Ramos (cell line): ENCODE measurements at regions not wholly inside any gene's neighbourhood (a gene's known extent, or its start where the extent isn't known, plus 50 kb on each side); places are given as distances from the start of the nearest gene placed in this dataset.

Experiments used
- in situ Hi-C: fragments of 300-500 bp; cut with MboI; formaldehyde crosslinking; loops from one replicate; pipeline ENCODE4 v1.14.3; 2022; ENCODE audit warnings: low sequenced_read_pairs; ENCODE audit not compliant: unreplicated experiment

- in situ Hi-C loops = no loop called here
Observed at GRCh38 chr4:14072506-14072905, 445.0 kb upstream of the BOD1L1 start.

DNA sequence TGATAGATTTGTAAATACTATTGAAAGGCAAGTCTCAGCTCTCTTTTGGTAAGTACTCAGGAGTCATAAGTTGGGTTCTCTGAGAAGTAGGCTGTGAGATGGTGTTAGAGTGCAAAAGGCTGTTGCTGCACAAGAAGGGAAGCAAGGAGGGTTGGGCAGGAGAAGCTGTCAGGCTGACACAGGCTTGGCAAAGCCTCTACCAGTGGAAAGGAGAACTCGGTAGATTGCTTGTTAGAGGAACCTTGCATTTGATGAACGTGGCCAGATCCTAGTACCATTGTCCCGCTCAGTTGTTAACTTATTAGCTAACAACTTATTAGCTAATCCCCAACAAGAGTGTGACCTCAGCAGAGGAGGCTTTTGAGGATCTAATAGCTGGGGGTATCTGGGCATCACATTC, 449.3 kb upstream of the BOD1L1 start:
- in situ Hi-C loops = no loop called here

- in situ Hi-C loops = no loop called here
Observed at GRCh38 chr4:14078326-14078725, 450.8 kb upstream of the BOD1L1 start.

DNA sequence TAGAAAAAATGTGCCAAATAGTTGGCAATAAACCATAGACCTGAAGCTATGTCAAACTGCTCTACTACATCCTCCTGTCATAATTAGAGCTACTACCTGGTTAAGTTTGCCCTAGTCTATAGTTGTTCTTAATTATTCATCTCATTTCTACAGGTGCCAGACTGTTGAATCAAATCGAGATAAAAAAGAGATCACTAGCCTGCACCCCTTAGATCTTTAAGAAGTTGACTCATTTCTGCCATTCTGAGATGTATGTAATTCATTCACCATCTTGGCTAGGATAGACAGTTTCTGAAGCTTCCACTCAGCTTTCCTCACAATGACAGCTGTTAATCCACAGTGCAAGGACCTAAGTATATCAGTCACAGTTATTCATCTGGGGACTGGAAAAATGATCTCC, 452.1 kb upstream of the BOD1L1 start:
- in situ Hi-C loops = no loop called here

- in situ Hi-C loops = no loop called here
Observed at GRCh38 chr4:14083150-14083549, 455.6 kb upstream of the BOD1L1 start.

- in situ Hi-C loops = no loop called here
Observed at GRCh38 chr4:14084598-14084997, 457.1 kb upstream of the BOD1L1 start.

- in situ Hi-C loops = no loop called here
Observed at GRCh38 chr4:14087459-14087858, 459.9 kb upstream of the BOD1L1 start.

DNA sequence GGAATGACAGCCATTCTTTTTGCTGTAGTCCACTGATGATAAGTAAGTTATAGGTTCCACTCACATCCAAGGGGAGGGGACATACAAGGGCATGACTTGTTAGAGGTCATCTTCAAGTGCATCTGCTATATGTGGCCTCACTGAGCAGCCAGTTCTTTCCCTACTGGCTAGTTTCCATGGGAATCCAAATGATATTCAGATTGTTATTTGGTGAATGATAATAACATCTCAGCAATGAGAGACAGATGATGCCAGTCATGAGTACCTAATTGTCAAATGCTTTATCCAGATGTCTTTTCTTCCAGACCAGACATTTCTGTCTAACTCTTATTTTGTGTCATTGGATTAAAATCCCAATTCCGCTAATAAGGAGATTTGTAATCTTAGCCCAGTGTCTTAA, 460.4 kb upstream of the BOD1L1 start:
- in situ Hi-C loops = no loop called here

DNA sequence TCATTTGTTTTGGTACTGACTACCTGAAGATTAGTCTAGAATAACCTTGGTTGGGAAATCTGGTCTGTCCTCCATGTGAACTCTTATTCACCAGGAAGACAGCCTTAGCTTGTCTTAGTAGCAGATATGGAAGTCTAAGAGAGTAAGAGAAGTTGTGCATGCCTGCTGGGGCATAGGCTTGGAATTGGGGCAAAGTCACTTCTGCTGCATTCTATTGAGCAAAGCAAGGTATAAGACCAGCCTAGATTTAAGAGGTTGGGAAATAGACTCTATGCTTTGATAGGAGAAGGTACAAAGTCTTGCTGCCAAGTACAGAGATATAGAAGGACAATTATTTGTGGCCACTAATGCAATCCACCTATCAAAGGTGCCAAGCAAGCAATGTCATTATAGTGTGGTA, 464.0 kb upstream of the BOD1L1 start:
- in situ Hi-C loops = no loop called here

DNA sequence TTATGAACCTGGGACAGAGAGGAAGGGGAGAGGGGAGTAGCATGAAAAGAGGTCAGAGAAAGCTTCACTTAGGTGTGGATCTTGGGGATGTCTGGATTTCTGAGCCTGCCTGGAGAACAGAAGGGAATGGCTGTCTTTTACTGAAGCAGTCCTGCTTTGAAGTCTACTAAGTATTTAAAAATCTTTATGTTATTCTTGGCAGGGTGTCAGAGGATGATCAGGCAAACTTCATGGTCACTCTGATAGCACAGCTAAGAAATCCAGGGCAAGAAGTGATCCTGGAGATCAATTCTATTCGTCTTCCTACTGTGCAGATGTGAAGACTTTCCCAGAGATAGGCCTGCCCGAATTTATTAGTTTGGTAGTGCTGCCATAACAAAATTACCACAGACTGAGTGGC, 464.4 kb upstream of the BOD1L1 start:
- in situ Hi-C loops = no loop called here

GRCh38 chr4:14092741-14093140, 465.2 kb upstream of the BOD1L1 start:
- in situ Hi-C loops = no loop called here

DNA sequence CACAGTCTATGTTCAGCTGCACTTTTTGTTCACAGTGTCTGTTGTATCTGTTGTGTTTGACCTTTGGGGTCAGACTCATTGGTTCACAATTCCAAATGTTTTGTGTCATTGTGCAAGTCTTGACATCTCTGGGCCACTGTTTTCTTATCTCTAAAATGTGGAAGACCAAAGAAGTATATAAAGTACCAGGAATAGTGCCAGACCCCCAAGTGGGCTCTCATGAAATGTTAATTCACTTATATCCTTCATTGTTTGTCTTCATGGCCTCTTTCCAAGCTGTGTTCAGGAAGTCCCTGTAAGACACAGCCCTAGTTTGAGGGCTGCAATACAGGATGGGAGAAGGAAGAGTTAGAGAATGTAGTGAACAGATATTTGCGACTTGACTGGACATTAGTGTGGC, 468.3 kb upstream of the BOD1L1 start:
- in situ Hi-C loops = no loop called here

- in situ Hi-C loops = no loop called here
Observed at GRCh38 chr4:14096396-14096965, 469.0 kb upstream of the BOD1L1 start.

- in situ Hi-C loops = no loop called here
Observed at GRCh38 chr4:14100349-14100748, 472.8 kb upstream of the BOD1L1 start.

DNA sequence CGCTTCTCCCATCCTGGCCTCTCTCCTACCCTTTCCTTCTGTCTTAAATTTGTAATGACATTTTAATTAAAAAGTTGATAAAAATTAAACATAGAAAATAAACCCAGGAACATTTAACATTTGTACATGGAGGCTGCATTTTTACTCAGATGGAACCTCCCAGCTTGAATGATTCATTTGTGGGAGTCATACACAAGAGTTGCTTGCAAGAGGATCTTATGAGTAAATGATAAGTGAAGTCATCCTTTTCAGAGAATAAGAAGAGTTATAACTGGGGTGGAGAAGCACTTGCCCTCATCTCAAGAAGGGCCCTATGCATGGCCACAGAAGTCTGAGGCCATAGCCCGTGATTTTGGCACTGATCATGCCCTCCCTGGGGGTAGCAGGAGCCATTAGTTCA, 482.9 kb upstream of the BOD1L1 start:
- in situ Hi-C loops = no loop called here

DNA sequence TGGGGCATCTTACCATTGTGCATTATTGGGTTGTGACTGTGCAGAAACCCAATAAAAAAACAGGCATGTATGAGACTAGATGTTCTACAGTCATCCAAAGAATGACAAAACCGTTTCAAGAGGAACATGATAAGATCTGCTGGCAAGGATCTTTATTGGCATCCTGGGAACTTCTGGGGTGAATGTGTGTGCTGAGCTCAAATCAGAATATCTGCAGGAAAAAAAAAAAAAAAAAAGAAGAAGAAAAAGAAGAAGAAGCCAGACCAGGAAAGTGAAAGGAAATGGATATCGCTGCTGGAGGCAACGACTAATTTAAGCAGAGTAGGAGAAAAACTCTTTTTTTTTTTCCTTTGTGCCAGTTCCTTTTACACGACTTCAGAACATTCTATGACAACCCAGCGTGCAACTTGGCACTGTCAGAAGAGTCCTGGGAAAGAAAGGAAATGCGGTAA, 484.2 kb upstream of the BOD1L1 start:
- in situ Hi-C loops = no loop called here

- in situ Hi-C loops = no loop called here
Observed at GRCh38 chr4:14115106-14115505, 487.6 kb upstream of the BOD1L1 start.

DNA sequence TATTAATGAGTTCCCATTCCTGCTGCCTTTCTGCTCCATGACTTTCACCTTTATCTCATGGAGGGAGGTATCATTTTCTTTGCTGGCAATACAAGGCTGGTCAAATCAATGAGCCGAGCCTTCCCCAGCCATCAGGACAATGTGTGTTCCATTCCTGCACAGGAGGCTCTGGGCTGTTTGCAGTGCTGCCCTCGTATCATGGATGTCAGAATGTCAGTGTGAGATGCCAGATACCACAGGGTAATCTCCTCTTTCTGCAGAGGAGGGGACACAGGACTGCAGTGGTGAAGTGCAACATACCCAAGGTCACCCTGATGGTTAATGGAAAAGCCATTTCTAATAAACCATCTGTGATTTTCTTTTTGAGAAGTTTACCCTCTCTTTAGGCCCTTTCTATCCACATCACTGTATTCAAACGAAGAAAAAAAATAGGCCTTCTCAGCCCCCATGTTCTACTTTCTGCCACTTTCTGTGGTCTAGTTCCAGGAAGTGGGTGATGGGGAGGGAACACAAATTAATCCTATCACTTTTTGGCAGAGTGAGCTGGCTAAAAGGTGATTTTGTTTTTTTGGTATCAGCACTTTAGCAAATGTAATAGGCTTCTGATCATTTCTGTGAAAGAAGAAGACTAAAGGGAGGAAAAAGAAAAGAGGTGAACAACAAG, 490.2 kb upstream of the BOD1L1 start:
- in situ Hi-C loops = no loop called here

- in situ Hi-C loops = no loop called here
Observed at GRCh38 chr4:14124816-14125215, 497.3 kb upstream of the BOD1L1 start.

DNA sequence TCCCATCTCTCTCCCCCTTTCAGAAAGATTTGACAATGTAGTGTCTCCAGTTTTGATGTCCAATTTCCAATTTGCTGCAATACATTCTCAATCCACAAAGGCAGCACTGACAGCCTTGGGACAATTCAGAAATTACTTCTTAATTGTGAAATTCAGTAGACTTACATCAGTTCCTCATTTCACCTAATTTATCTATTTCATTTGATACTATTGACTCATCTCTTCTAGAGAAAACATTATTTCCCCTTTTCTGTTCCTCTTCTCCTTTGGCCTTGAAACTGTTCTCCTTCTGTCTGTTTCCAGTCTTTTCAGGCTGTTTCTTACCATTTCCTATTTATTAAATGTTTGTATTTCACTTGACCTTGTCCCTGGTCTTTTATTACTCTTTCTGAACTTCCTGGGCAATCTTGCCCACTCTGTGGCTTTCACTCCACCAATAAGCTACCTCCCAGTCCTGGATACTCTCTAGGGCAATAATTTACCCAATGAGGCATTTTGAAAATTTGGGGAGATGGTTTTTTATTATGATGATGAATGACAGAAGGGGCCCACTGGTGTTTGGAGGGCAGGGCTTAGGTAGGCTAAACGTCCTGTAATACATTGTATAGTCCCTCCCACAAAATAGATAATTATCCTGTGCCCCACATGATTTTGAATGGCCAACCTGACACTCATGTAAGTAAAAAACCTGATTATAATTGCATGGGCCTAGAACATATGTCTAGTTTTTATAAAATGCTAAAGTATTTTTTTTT, 498.0 kb upstream of the BOD1L1 start:
- in situ Hi-C loops = no loop called here

GRCh38 chr4:14130551-14130950, 503.0 kb upstream of the BOD1L1 start:
- in situ Hi-C loops = no loop called here

DNA sequence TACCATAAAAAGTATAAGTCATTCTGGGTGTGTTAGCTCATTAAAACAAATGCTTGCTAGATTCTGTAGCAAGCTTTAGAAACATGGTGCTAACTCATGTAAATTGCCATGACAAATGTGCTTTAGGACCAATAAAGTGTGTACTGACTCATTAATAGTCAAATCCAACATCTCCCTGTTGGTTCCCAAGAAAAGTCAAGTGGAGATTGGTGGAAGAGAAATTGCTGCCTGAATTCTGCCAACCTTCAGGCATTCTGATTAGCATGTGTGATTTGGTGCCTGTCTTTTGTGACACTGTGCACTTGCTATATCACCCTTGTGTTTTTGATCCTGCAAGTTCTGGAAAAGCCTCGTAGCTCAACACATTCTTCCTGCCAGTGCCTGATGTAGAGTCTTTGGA, 503.8 kb upstream of the BOD1L1 start:
- in situ Hi-C loops = no loop called here
